GM23338 (cell line): ENCODE measurements at regions not wholly inside any gene's neighbourhood (a gene's known extent, or its start where the extent isn't known, plus 50 kb on each side); places are given as distances from the start of the nearest gene placed in this dataset.

Source experiments
- ATAC-seq: fragments of 200-7000 bp; cut with Tn5 transposase; 3 replicates; pipeline ENCODE4 v1.9.1; 2020
- DNase-seq: peaks from one replicate; pipeline ENCODE4 v3.0.0-alpha.2; 2015; ENCODE audit warnings: low spot score
- H2AFZ ChIP-seq: fragments of 200-600 bp; sonication (generic); 2 replicates; pipeline ENCODE4 v1.8.0; 2016; ENCODE audit warnings: antibody characterized with exemption, mild to moderate bottlenecking, moderate library complexity
- H3F3A ChIP-seq: fragments of 200-600 bp; sonication (generic); replicated peaks from 2 replicates; pipeline ENCODE4 v1.8.0; 2017; ENCODE audit warnings: antibody characterized with exemption, mixed run types, low read depth
- H3K27ac ChIP-seq: fragments of 200-600 bp; sonication (generic); 2 replicates; pipeline ENCODE4 v1.6.1; 2016; ENCODE audit warnings: low read depth
- H3K27me3 ChIP-seq: fragments of 200-600 bp; sonication (generic); 2 replicates; pipeline ENCODE4 v1.8.0; 2016; ENCODE audit warnings: mild to moderate bottlenecking, mixed run types, moderate library complexity; ENCODE audit not compliant: insufficient read depth
- H3K36me3 ChIP-seq: fragments of 200-600 bp; sonication (generic); 2 replicates; pipeline ENCODE4 v1.8.0; 2016; ENCODE audit warnings: mild to moderate bottlenecking; ENCODE audit not compliant: insufficient read depth
- H3K4me1 ChIP-seq: fragments of 200-600 bp; sonication (generic); 2 replicates; pipeline ENCODE4 v1.8.0; 2016; ENCODE audit warnings: mild to moderate bottlenecking, moderate library complexity; ENCODE audit not compliant: insufficient read depth
- H3K4me2 ChIP-seq: fragments of 200-600 bp; sonication (generic); 2 replicates; pipeline ENCODE4 v1.7.1; 2017; ENCODE audit warnings: mixed run types
- H3K4me3 ChIP-seq: fragments of 200-600 bp; sonication (generic); 2 replicates; pipeline ENCODE4 v1.6.1; 2016; ENCODE audit warnings: mixed run types
- H3K79me2 ChIP-seq: fragments of 200-600 bp; sonication (generic); replicated peaks from 2 replicates; pipeline ENCODE4 v1.8.0; 2017; ENCODE audit warnings: mild to moderate bottlenecking; ENCODE audit not compliant: insufficient read depth
- H3K9me2 ChIP-seq: fragments of 200-600 bp; sonication (generic); 2 replicates; pipeline ENCODE4 v1.8.0; 2017; ENCODE audit not compliant: insufficient read depth
- H4K20me1 ChIP-seq: fragments of 200-600 bp; sonication (generic); replicated peaks from 2 replicates; pipeline ENCODE4 v1.8.0; 2017; ENCODE audit warnings: mild to moderate bottlenecking; ENCODE audit not compliant: insufficient read depth
- H3K27ac Mint-ChIP-seq: 2 replicates; pipeline ENCODE4 v1.8.0; 2020; ENCODE audit warnings: inconsistent platforms, mild to moderate bottlenecking, moderate library complexity, mixed read lengths
- H3K27me3 Mint-ChIP-seq: 3 replicates; pipeline ENCODE4 v1.8.0; 2022; ENCODE audit warnings: low read depth, mild to moderate bottlenecking, moderate library complexity, mixed read lengths, inconsistent platforms; ENCODE audit not compliant: insufficient read depth, poor library complexity
- H3K36me3 Mint-ChIP-seq: 3 replicates; pipeline ENCODE4 v1.8.0; 2021; ENCODE audit warnings: low read depth, mild to moderate bottlenecking, inconsistent platforms, moderate library complexity, mixed read lengths
- H3K4me1 Mint-ChIP-seq: 3 replicates; pipeline ENCODE4 v1.8.0; 2020; ENCODE audit warnings: mild to moderate bottlenecking, inconsistent platforms, mixed read lengths
- H3K4me3 Mint-ChIP-seq: 3 replicates; pipeline ENCODE4 v1.8.0; 2021; ENCODE audit warnings: moderate library complexity, mild to moderate bottlenecking, inconsistent platforms, mixed read lengths
- H3K9me3 Mint-ChIP-seq: 3 replicates; pipeline ENCODE4 v1.8.0; 2020; ENCODE audit warnings: moderate library complexity, mild to moderate bottlenecking, inconsistent platforms, mixed read lengths
- CTCF ChIP-seq, 2 experiments: fragments of 200-600 bp in 1 of 2; sonication (generic) in 1 of 2; conservative IDR thresholded peaks; 2 replicates each; pipeline versions ENCODE4 v1.5.1 to v1.6.1; 2016 to 2017; ENCODE audit warnings: antibody characterized with exemption in 2 of 2, low read depth in 2 of 2, mild to moderate bottlenecking in 2 of 2, moderate library complexity in 1 of 2
- EZH2phosphoT487 ChIP-seq: fragments of 200-600 bp; sonication (generic); IDR thresholded peaks from one replicate; pipeline ENCODE4 v1.8.1; 2018; ENCODE audit warnings: antibody characterized with exemption; ENCODE audit not compliant: unreplicated experiment
- JUNB ChIP-seq: IDR thresholded peaks from one replicate; pipeline ENCODE4 v1.6.1; 2016; ENCODE audit warnings: antibody characterized with exemption; ENCODE audit not compliant: unreplicated experiment
- NANOG ChIP-seq: IDR thresholded peaks from 2 replicates; pipeline ENCODE4 v1.6.1; 2016; ENCODE audit warnings: antibody characterized with exemption, borderline replicate concordance
- POLR2AphosphoS5 ChIP-seq: IDR thresholded peaks from 2 replicates; pipeline ENCODE4 v1.6.1; 2016; ENCODE audit warnings: antibody characterized with exemption, low read depth
- REST ChIP-seq: IDR thresholded peaks from one replicate; pipeline ENCODE4 v1.6.1; 2018; ENCODE audit warnings: antibody characterized with exemption; ENCODE audit not compliant: unreplicated experiment
- STAT1 ChIP-seq: IDR thresholded peaks from one replicate; pipeline ENCODE4 v1.6.1; 2016; ENCODE audit warnings: antibody characterized with exemption; ENCODE audit not compliant: unreplicated experiment
- ZNF114 ChIP-seq: fragments of 250-450 bp; sonication (Bioruptor Pico); IDR thresholded peaks from 2 replicates; pipeline ENCODE4 v1.5.0; 2020; ENCODE audit warnings: mild to moderate bottlenecking, moderate library complexity
- ZNF462 ChIP-seq: fragments of 250-450 bp; sonication (Bioruptor Pico); IDR thresholded peaks from 2 replicates; pipeline ENCODE4 v1.5.0; 2020; ENCODE audit warnings: mild to moderate bottlenecking, moderate library complexity

DNA sequence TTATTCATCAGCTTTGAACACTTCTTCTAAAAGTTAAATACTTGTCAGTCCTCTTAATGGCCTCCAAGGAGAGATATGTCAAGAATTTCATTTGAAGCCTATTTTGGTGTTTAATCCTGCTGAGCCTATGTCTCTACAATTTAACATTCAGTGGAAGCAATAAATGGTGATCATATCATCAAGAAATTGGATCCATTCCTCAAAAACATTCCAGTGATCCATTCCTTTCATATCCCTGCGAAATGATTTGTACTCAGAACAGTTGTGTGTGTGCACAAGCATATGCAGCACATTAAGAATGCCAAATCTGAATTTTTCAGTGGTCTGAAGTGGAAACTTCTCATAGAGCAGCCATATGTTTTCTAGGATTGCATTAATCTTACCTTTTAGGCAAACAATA is 373.7 kb upstream of the SYT1 start:
- TF ChIP-seq JUNB (no peak), REST (no peak), ZNF462 (no peak), NANOG (no peak), POLR2AphosphoS5 (no peak), CTCF (conservative IDR thresholded peaks at IDR 0.05; ENCODE audit: low read depth in 2 of 2) (no peak), ZNF114 (CRISPR knock-in tag) (no peak), EZH2phosphoT487 (no peak), STAT1 (no peak)
- ATAC-seq (no peak), DNase-seq (no peak)
- no peak overlapping the region for H3K27ac Mint-ChIP-seq
- H3K36me3 ChIP-seq = no peaks in the 10 kb centered on the region
- no peak overlapping the region for H3K4me2 ChIP-seq
- H3K27ac ChIP-seq = no peak overlapping the region
- no peak overlapping the region for H3K4me3 Mint-ChIP-seq
- no peaks in the 10 kb centered on the region for H3F3A ChIP-seq
- H3K4me3 ChIP-seq = no peak overlapping the region
- 0 out of 2 replicates have a peak, but pooled peaks cover 6% of the 10 kb centered on the region for H3K9me2 ChIP-seq
- no peaks in the 10 kb centered on the region for H3K27me3 ChIP-seq
- no peaks in the 10 kb centered on the region for H4K20me1 ChIP-seq
- H3K36me3 Mint-ChIP-seq = no peaks in the 10 kb centered on the region
- peaks cover 2% of the 10 kb centered on the region; the same call in 1 of the 3 replicates for H3K9me3 Mint-ChIP-seq
- H2AFZ ChIP-seq = no peak overlapping the region
- no peaks in the 10 kb centered on the region for H3K4me1 Mint-ChIP-seq
- no peaks in the 10 kb centered on the region for H3K4me1 ChIP-seq
- no peaks in the 10 kb centered on the region for H3K79me2 ChIP-seq
- no peaks in the 10 kb centered on the region for H3K27me3 Mint-ChIP-seq
